AG09319 (cell line): ENCODE measurements at regions not wholly inside any gene's neighbourhood (a gene's known extent, or its start where the extent isn't known, plus 50 kb on each side); places are given as distances from the start of the nearest gene placed in this dataset.

Experiments
- DNase-seq: peaks from one replicate; pipeline ENCODE4 v3.0.0-alpha.2; 2010; ENCODE audit warnings: low read depth; ENCODE audit errors: extremely low read depth
- CTCF ChIP-seq: IDR thresholded peaks from 2 replicates; pipeline ENCODE4 v1.5.1; 2011; ENCODE audit warnings: low read depth, mild to moderate bottlenecking, inconsistent platforms, low read length, moderate library complexity

DNA sequence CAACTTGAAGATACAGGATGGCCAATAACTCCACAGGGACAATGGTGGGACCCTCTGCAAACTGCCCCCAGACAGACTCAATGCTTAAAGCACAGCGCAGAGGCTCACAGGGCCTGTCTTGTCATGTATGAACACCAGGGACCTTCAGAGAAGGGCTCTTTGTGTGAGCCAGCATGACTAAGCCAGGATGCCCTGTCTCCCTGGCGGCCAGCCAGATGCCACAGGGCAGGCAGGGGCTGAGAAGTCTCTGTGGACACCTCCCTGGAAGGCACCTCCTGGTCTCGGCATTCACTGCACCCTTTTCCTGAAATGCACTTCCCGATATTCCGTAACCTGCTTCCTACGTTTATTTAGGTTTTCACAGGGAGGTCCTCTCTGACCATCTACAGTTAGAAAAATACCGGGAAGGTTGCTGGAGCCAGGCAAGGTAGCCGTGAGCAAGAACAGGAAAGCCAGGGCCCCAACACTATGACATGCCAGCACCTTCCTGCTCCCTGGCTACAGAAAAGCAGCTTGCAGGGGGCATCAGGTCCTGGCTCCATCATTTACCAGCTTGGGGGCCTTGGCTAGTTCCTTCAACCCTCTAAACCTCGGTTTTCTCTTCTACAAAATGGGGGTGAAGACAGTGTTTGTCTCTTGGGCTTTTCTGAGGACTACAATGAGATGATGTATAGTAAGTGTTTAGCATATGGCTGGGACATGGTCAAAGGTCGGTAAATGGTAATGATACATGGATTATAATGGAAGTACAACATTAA lies 65.0 kb downstream of the PITPNM2 start:
- TF ChIP-seq CTCF = no peak
- no peak for DNase-seq

DNA sequence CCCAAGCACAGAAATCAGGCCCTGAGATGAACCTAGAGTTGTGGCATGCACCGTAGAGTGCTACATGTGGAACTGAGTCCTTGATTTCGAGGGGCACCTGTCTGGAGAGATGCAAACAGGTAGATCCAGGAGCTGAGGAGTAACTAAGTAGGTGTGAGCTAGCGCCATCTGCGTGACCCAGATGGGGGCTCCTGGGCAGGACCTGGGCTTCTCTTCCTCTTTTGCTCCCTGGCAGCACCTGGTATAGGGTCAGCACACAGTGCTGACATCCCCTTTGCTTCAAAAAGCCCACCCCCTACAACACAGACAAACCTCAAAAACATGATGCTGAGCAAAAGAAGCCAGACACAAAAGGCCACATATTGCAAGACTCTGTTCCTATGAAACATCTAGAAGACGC lies 65.8 kb downstream of the PITPNM2 start:
- no peak for DNase-seq
- no peak for TF ChIP-seq CTCF

GRCh38 chr12:123083661-123084571 lies 67.0 kb downstream of the PITPNM2 start:
- no peak for TF ChIP-seq CTCF
- no peak for DNase-seq

DNA sequence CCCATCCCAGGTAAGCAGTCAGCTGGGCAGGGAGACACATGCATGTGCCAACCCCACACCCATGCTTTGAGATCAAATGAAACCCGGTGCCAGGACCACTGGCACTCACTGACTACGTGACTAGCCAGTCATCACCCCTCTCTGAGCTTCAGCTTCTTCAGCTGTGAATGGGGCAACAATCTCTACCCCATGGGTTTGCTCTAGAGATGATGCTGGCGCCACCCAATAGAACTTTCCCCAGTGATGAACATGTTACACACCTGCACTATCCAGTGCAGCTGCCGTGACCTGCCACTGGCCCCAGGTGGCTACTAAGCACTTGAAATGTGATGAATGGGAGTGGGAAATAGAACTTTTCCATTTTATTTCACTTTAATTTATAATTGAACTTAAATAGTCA lies 70.3 kb downstream of the PITPNM2 start:
- DNase-seq = no peak
- TF ChIP-seq CTCF = no peak

DNA sequence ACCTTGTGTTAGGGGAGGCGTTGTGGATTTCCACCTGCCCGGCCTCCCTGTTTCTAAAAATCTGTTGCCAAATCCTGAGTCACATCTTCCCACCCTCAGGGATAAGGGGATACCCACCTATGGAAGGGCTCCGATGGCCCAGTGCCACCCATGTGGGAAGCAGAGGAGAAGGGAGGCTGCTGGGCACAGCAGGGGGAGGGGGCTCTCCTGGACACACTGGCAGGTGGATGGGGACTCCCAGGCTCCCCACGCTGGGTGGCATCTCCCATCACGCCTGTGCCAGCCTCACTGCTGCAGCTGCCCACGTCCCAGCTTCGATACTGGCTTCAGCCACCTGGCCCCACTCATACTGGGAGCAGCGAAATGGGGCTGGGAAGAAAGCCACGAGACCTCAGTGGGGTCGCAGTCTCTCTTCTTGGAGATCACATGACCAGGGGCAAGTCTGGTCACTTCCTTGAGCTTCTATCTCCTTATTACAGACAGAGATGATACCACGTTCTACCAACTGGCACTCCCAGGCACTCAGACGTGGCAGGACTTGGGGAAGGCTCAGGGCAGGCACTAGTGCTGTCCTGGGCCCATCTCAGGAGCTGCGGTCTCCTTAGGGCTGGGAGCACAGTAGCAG lies 72.2 kb downstream of the PITPNM2 start:
- no peak for DNase-seq
- no peak for TF ChIP-seq CTCF

- no peak for DNase-seq
- no peak for TF ChIP-seq CTCF
These were observed 72.8 kb downstream of the PITPNM2 start for GRCh38 chr12:123078120-123078465.
